KMS-11 (cell line): ENCODE measurements at regions not wholly inside any gene's neighbourhood (a gene's known extent, or its start where the extent isn't known, plus 50 kb on each side); places are given as distances from the start of the nearest gene placed in this dataset.

ENCODE experiments used
- H2AFZ ChIP-seq: fragments of 200-600 bp; sonication (generic); 2 replicates; pipeline ENCODE4 v1.6.1; 2016; ENCODE audit warnings: antibody characterized with exemption, mixed run types, low read depth
- H3K27ac ChIP-seq: fragments of 200-600 bp; sonication (generic); 2 replicates; pipeline ENCODE4 v1.6.1; 2016; ENCODE audit warnings: mild to moderate bottlenecking, mixed run types
- H3K27me3 ChIP-seq: fragments of 200-600 bp; sonication (generic); 2 replicates; pipeline ENCODE4 v1.6.1; 2017; ENCODE audit warnings: mild to moderate bottlenecking, low read depth, mixed run types, moderate library complexity; ENCODE audit not compliant: insufficient read depth
- H3K36me3 ChIP-seq: fragments of 200-600 bp; sonication (generic); 2 replicates; pipeline ENCODE4 v1.6.1; 2017; ENCODE audit warnings: mild to moderate bottlenecking, mixed run types; ENCODE audit not compliant: insufficient read depth
- H3K4me1 ChIP-seq: fragments of 200-600 bp; sonication (generic); 2 replicates; pipeline ENCODE4 v1.6.1; 2016; ENCODE audit warnings: mild to moderate bottlenecking, low read depth, mixed run types; ENCODE audit not compliant: poor library complexity, severe bottlenecking
- H3K4me2 ChIP-seq: fragments of 200-600 bp; sonication (generic); 2 replicates; pipeline ENCODE4 v1.7.0; 2016; ENCODE audit warnings: mild to moderate bottlenecking, mixed run types
- H3K4me3 ChIP-seq: fragments of 200-600 bp; sonication (generic); IDR thresholded peaks from 2 replicates; pipeline ENCODE4 v1.6.1; 2017; ENCODE audit warnings: low read depth, low read length, mixed read lengths; ENCODE audit not compliant: insufficient read depth
- H3K79me2 ChIP-seq: fragments of 200-600 bp; sonication (generic); 2 replicates; pipeline ENCODE4 v1.6.1; 2016; ENCODE audit warnings: low read depth, mixed run types; ENCODE audit not compliant: insufficient read depth
- H3K9ac ChIP-seq: fragments of 200-600 bp; sonication (generic); 2 replicates; pipeline ENCODE4 v1.6.1; 2016; ENCODE audit warnings: mild to moderate bottlenecking, mixed run types
- H4K20me1 ChIP-seq: fragments of 200-600 bp; sonication (generic); 2 replicates; pipeline ENCODE4 v1.6.1; 2016; ENCODE audit warnings: mild to moderate bottlenecking, mixed run types; ENCODE audit not compliant: insufficient read depth
- TF ChIP-seq, protein P1 (sequence below): fragments of 200-600 bp; sonication (generic); conservative IDR thresholded peaks from 2 replicates; pipeline ENCODE4 v1.6.1; 2017; ENCODE audit warnings: low read depth, mild to moderate bottlenecking, antibody characterized with exemption, low read length, moderate library complexity, mixed read lengths

- H3K36me3 ChIP-seq, result no peaks in the 10 kb centered on the region
- no peak overlapping the region for H3K9ac ChIP-seq
- no peaks in the 10 kb centered on the region for H3K4me1 ChIP-seq
- no peak overlapping the region for H3K4me3 ChIP-seq
- H4K20me1 ChIP-seq, result no peaks in the 10 kb centered on the region
- H3K27ac ChIP-seq, result no peak overlapping the region
- no peak overlapping the region for H3K4me2 ChIP-seq
- H3K79me2 ChIP-seq, result no peaks in the 10 kb centered on the region
- TF ChIP-seq, protein P1, sequence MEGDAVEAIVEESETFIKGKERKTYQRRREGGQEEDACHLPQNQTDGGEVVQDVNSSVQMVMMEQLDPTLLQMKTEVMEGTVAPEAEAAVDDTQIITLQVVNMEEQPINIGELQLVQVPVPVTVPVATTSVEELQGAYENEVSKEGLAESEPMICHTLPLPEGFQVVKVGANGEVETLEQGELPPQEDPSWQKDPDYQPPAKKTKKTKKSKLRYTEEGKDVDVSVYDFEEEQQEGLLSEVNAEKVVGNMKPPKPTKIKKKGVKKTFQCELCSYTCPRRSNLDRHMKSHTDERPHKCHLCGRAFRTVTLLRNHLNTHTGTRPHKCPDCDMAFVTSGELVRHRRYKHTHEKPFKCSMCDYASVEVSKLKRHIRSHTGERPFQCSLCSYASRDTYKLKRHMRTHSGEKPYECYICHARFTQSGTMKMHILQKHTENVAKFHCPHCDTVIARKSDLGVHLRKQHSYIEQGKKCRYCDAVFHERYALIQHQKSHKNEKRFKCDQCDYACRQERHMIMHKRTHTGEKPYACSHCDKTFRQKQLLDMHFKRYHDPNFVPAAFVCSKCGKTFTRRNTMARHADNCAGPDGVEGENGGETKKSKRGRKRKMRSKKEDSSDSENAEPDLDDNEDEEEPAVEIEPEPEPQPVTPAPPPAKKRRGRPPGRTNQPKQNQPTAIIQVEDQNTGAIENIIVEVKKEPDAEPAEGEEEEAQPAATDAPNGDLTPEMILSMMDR, result no peak
- H2AFZ ChIP-seq, result no peak overlapping the region
- H3K27me3 ChIP-seq, result no peaks in the 10 kb centered on the region
Observed at GRCh38 chr2:235157746-235158482, 206.1 kb downstream of the SH3BP4 start.

- Histone ChIP-seq H3K79me2 (no peaks in the 10 kb centered on the region), H3K27ac (no peak overlapping the region), H3K4me3 (no peak overlapping the region), H3K4me2 (no peak overlapping the region), H3K27me3 (no peaks in the 10 kb centered on the region), H2AFZ (no peak overlapping the region), H3K36me3 (no peaks in the 10 kb centered on the region), H3K9ac (no peak overlapping the region), H3K4me1 (no peaks in the 10 kb centered on the region), H4K20me1 (no peaks in the 10 kb centered on the region)
- TF ChIP-seq, protein P1, result no peak
Observed at GRCh38 chr2:235160281-235160810, 208.5 kb downstream of the SH3BP4 start.

- no peaks in the 10 kb centered on the region for H3K27me3 ChIP-seq
- no peak overlapping the region for H3K9ac ChIP-seq
- no peak overlapping the region for H3K27ac ChIP-seq
- no peaks in the 10 kb centered on the region for H3K4me1 ChIP-seq
- no peaks in the 10 kb centered on the region for H3K36me3 ChIP-seq
- H3K4me2 ChIP-seq, result no peak overlapping the region
- no peaks in the 10 kb centered on the region for H4K20me1 ChIP-seq
- H2AFZ ChIP-seq, result no peak overlapping the region
- TF ChIP-seq, protein P1, result no peak
- H3K79me2 ChIP-seq, result no peaks in the 10 kb centered on the region
- H3K4me3 ChIP-seq, result no peak overlapping the region
Observed at GRCh38 chr2:235161565-235161964, 209.7 kb downstream of the SH3BP4 start.

- Histone ChIP-seq H3K36me3 (no peaks in the 10 kb centered on the region), H3K27me3 (no peaks in the 10 kb centered on the region), H3K9ac (no peak overlapping the region), H3K79me2 (no peaks in the 10 kb centered on the region), H3K4me2 (no peak overlapping the region), H2AFZ (no peak overlapping the region), H3K27ac (no peak overlapping the region), H3K4me1 (no peaks in the 10 kb centered on the region), H4K20me1 (no peaks in the 10 kb centered on the region), H3K4me3 (no peak overlapping the region)
- TF ChIP-seq, protein P1, result no peak
Observed at GRCh38 chr2:235162082-235162836, 210.4 kb downstream of the SH3BP4 start.
